Uterus (tissue), 2 donors: ENCODE measurements at regions not wholly inside any gene's neighbourhood (a gene's known extent, or its start where the extent isn't known, plus 50 kb on each side); places are given as distances from the start of the nearest gene placed in this dataset.

Experiments
- POLR2A ChIP-seq, 2 donors: fragments of 450-650 bp; IDR thresholded peaks; one replicate each; pipeline ENCODE4 v1.6.1; 2016; ENCODE audit warnings: antibody characterized with exemption in 2 of 2, mild to moderate bottlenecking in 1 of 2, moderate library complexity in 1 of 2
- TF ChIP-seq, protein P1 (sequence below), 4 experiments: fragments of 200-600 bp in 2 of 4; fragments of 450-650 bp in 2 of 4; sonication (generic) in 2 of 4; IDR thresholded peaks; one replicate each; pipeline ENCODE4 v1.5.1; 2016 to 2019; ENCODE audit warnings: antibody characterized with exemption in 4 of 4, mild to moderate bottlenecking in 2 of 4, moderate library complexity in 1 of 4

DNA sequence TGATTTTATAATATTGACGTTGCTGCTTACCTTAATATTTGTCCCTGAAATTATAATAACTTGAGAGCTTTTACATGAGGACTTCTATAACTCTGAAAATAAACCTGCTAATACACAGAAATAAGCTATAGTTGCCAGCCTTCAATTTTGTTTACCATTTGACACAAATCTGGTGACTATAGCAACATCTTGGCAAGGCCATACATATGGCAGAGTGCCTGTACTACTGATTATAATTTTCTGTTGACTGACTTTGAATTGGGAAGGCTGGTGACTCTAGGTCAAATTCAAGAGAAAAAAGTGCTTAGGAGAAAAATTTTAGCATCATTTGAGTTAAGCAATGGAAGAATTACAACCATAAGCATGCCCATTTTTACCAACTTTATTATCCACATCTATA is 581.4 kb upstream of the PTPRD start:
- TF ChIP-seq, protein P1, sequence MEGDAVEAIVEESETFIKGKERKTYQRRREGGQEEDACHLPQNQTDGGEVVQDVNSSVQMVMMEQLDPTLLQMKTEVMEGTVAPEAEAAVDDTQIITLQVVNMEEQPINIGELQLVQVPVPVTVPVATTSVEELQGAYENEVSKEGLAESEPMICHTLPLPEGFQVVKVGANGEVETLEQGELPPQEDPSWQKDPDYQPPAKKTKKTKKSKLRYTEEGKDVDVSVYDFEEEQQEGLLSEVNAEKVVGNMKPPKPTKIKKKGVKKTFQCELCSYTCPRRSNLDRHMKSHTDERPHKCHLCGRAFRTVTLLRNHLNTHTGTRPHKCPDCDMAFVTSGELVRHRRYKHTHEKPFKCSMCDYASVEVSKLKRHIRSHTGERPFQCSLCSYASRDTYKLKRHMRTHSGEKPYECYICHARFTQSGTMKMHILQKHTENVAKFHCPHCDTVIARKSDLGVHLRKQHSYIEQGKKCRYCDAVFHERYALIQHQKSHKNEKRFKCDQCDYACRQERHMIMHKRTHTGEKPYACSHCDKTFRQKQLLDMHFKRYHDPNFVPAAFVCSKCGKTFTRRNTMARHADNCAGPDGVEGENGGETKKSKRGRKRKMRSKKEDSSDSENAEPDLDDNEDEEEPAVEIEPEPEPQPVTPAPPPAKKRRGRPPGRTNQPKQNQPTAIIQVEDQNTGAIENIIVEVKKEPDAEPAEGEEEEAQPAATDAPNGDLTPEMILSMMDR (IDR thresholded peaks at IDR 0.05) = no peak
- TF ChIP-seq POLR2A (IDR thresholded peaks at IDR 0.05) = no peak
